IPS-20b (cell line): ENCODE measurements at regions not wholly inside any gene's neighbourhood (a gene's known extent, or its start where the extent isn't known, plus 50 kb on each side); places are given as distances from the start of the nearest gene placed in this dataset.
"Not testable (repeated sequence)": the region's sequence is repeated elsewhere in the genome, so short reads cannot be mapped to it uniquely, and the experiment has no call there.

Source experiments
- H3K27ac ChIP-seq: one replicate; pipeline ENCODE4 v1.5.1; 2013; ENCODE audit warnings: low read length
- H3K27me3 ChIP-seq: 2 replicates; pipeline ENCODE4 v1.6.1; 2013; ENCODE audit warnings: mild to moderate bottlenecking, low read length, inconsistent platforms; ENCODE audit not compliant: insufficient read depth
- H3K36me3 ChIP-seq: 2 replicates; pipeline ENCODE4 v1.6.1; 2013; ENCODE audit warnings: low read depth, mild to moderate bottlenecking, inconsistent platforms, low read length, moderate library complexity; ENCODE audit not compliant: insufficient read depth
- H3K4me1 ChIP-seq: 2 replicates; pipeline ENCODE4 v1.6.1; 2013; ENCODE audit warnings: mild to moderate bottlenecking, control low read depth, inconsistent platforms, low read length, moderate library complexity; ENCODE audit not compliant: insufficient read depth
- H3K4me3 ChIP-seq: 2 replicates; pipeline ENCODE4 v1.5.1; 2013; ENCODE audit warnings: mild to moderate bottlenecking, low read length, inconsistent platforms
- H3K9ac ChIP-seq: 2 replicates; pipeline ENCODE4 v1.6.1; 2013; ENCODE audit warnings: low read depth, mild to moderate bottlenecking, inconsistent platforms, low read length, moderate library complexity
- H3K9me3 ChIP-seq: 2 replicates; pipeline ENCODE4 v1.6.1; 2013; ENCODE audit warnings: mild to moderate bottlenecking, low read depth, low read length, inconsistent platforms; ENCODE audit not compliant: insufficient read depth

- Histone ChIP-seq H3K9ac (no peak overlapping the region), H3K4me3 (no peak overlapping the region), H3K9me3 (no peaks in the 10 kb centered on the region), H3K36me3 (no peaks in the 10 kb centered on the region), H3K27ac (no peak overlapping the region), H3K4me1 (no peaks in the 10 kb centered on the region), H3K27me3 (no peaks in the 10 kb centered on the region)
These were observed 426.5 kb upstream of the RASGRP1 start for GRCh38 chr15:38991126-38991525.

- Histone ChIP-seq H3K27me3 (no peaks in the 10 kb centered on the region), H3K9me3 (no peaks in the 10 kb centered on the region), H3K27ac (no peak overlapping the region), H3K36me3 (no peaks in the 10 kb centered on the region), H3K4me3 (no peak overlapping the region), H3K4me1 (no peaks in the 10 kb centered on the region), H3K9ac (no peak overlapping the region)
These were observed 427.1 kb upstream of the RASGRP1 start for GRCh38 chr15:38991701-38992100.

GRCh38 chr15:38992506-38992905 lies 427.9 kb upstream of the RASGRP1 start:
- no peak overlapping the region for H3K27ac ChIP-seq
- H3K36me3 ChIP-seq: no peaks in the 10 kb centered on the region
- H3K9me3 ChIP-seq: no peaks in the 10 kb centered on the region
- no peak overlapping the region for H3K4me3 ChIP-seq
- H3K27me3 ChIP-seq: no peaks in the 10 kb centered on the region
- no peaks in the 10 kb centered on the region for H3K4me1 ChIP-seq
- H3K9ac ChIP-seq: no peak overlapping the region

GRCh38 chr15:38992930-38993329 lies 428.3 kb upstream of the RASGRP1 start:
- H3K27me3 ChIP-seq: no peaks in the 10 kb centered on the region
- H3K36me3 ChIP-seq: no peaks in the 10 kb centered on the region
- no peaks in the 10 kb centered on the region for H3K4me1 ChIP-seq
- H3K4me3 ChIP-seq: no peak overlapping the region
- H3K9me3 ChIP-seq: no peaks in the 10 kb centered on the region
- no peak overlapping the region for H3K9ac ChIP-seq
- H3K27ac ChIP-seq: no peak overlapping the region

GRCh38 chr15:38994310-38994709 lies 429.7 kb upstream of the RASGRP1 start:
- Histone ChIP-seq H3K9me3 (no peaks in the 10 kb centered on the region), H3K27me3 (no peaks in the 10 kb centered on the region), H3K36me3 (no peaks in the 10 kb centered on the region), H3K9ac (no peak overlapping the region), H3K4me3 (no peak overlapping the region), H3K4me1 (no peaks in the 10 kb centered on the region), H3K27ac (no peak overlapping the region)

GRCh38 chr15:38996111-38996631 lies 431.6 kb upstream of the RASGRP1 start:
- Histone ChIP-seq H3K9me3 (no peaks in the 10 kb centered on the region), H3K9ac (no peak overlapping the region), H3K4me3 (no peak overlapping the region), H3K27ac (no peak overlapping the region), H3K4me1 (no peaks in the 10 kb centered on the region), H3K27me3 (no peaks in the 10 kb centered on the region), H3K36me3 (no peaks in the 10 kb centered on the region)

- no peak overlapping the region for H3K9ac ChIP-seq
- no peaks in the 10 kb centered on the region for H3K4me1 ChIP-seq
- H3K27me3 ChIP-seq: no peaks in the 10 kb centered on the region
- H3K4me3 ChIP-seq: no peak overlapping the region
- H3K36me3 ChIP-seq: no peaks in the 10 kb centered on the region
- H3K9me3 ChIP-seq: no peaks in the 10 kb centered on the region
- no peak overlapping the region for H3K27ac ChIP-seq
These were observed 433.2 kb upstream of the RASGRP1 start for GRCh38 chr15:38997841-38998240.

GRCh38 chr15:39000008-39000734 lies 435.6 kb upstream of the RASGRP1 start:
- no peaks in the 10 kb centered on the region for H3K27me3 ChIP-seq
- H3K36me3 ChIP-seq: no peaks in the 10 kb centered on the region
- H3K9me3 ChIP-seq: no peaks in the 10 kb centered on the region
- no peak overlapping the region for H3K27ac ChIP-seq
- no peaks in the 10 kb centered on the region for H3K4me1 ChIP-seq
- H3K9ac ChIP-seq: no peak overlapping the region
- no peak overlapping the region for H3K4me3 ChIP-seq

GRCh38 chr15:39009740-39010139 lies 445.1 kb upstream of the RASGRP1 start:
- Histone ChIP-seq H3K4me3 (no peak overlapping the region), H3K9ac (no peak overlapping the region), H3K27me3 (no peaks in the 10 kb centered on the region), H3K4me1 (no peaks in the 10 kb centered on the region), H3K36me3 (no peaks in the 10 kb centered on the region), H3K27ac (no peak overlapping the region), H3K9me3 (peaks cover 30% of the 10 kb centered on the region; the same call in 1 of the 2 replicates)

- H3K27ac ChIP-seq, H3K36me3 ChIP-seq, H3K27me3 ChIP-seq, H3K9ac ChIP-seq, H3K4me1 ChIP-seq, H3K4me3 ChIP-seq: not testable (repeated sequence)
- H3K9me3 ChIP-seq: peaks cover 30% of the 10 kb centered on the region; the same call in 1 of the 2 replicates
These were observed 446.5 kb upstream of the RASGRP1 start for GRCh38 chr15:39011066-39011465.

- no peak overlapping the region for H3K9ac ChIP-seq
- H3K36me3 ChIP-seq: no peaks in the 10 kb centered on the region
- H3K9me3 ChIP-seq: peaks cover 22% of the 10 kb centered on the region; the same call in 1 of the 2 replicates
- peaks cover 5% of the 10 kb centered on the region; the same call in 1 of the 2 replicates for H3K4me1 ChIP-seq
- no peaks in the 10 kb centered on the region for H3K27me3 ChIP-seq
- H3K4me3 ChIP-seq: no peak overlapping the region
- H3K27ac ChIP-seq: no peak overlapping the region
These were observed 448.6 kb upstream of the RASGRP1 start for GRCh38 chr15:39013262-39013661.

GRCh38 chr15:39014682-39015081 lies 450.1 kb upstream of the RASGRP1 start:
- Histone ChIP-seq H3K9ac (no peak overlapping the region), H3K36me3 (no peaks in the 10 kb centered on the region), H3K27me3 (no peaks in the 10 kb centered on the region), H3K4me3 (no peak overlapping the region), H3K9me3 (peaks cover 14% of the 10 kb centered on the region; the same call in 1 of the 2 replicates), H3K4me1 (peaks cover 5% of the 10 kb centered on the region; the same call in 1 of the 2 replicates), H3K27ac (no peak overlapping the region)
